ENCODE measurements at regions not wholly inside any gene's neighbourhood (a gene's known extent, or its start where the extent isn't known, plus 50 kb on each side); places are given as distances from the start of the nearest gene placed in this dataset.

DNA sequence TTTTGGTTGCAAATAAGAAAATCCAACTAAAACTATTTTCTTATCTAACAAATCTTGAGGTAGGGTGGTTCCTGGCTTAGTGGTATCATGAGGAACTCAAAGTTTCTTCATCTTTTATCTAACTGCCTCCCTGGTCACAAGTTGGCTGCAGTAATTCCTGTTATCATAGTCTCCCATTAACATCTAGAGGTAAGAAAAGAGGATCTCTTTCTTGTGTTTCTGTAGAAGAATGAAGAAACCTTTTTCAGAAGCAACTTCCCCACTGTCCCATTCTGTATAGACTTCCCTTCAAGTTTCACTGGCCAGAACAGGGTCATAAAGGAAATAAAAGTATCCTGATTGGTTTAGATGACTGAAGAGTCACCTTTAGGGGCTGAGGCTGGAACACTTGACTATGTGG, 81.8 kb upstream of the ELL2 start:
- Histone ChIP-seq H3F3A (replicated peaks; ENCODE audit: insufficient read depth) (no peaks in the 10 kb centered on the region), H3K4me2 (no peak overlapping the region), H3K79me2 (ENCODE audit: insufficient read depth) (no peaks in the 10 kb centered on the region), H3K4me3 (ENCODE audit: low read depth in 2 of 2, low read length in 1 of 2) (no peak overlapping the region), H3K9ac (no peak overlapping the region), H3K27me3 (ENCODE audit: insufficient read depth) (no peaks in the 10 kb centered on the region), H3K27ac (ENCODE audit: low read depth in 2 of 2, low read length in 1 of 2) (no peak overlapping the region), H3K4me1 (ENCODE audit: control insufficient read depth in 1 of 2, insufficient read depth in 2 of 2, low read depth in 1 of 2, low read length in 1 of 2) (no peaks in the 10 kb centered on the region), H2AFZ (ENCODE audit: low read depth) (no peak overlapping the region), H3K9me3 (no peaks in the 10 kb centered on the region), H4K20me1 (ENCODE audit: insufficient read depth) (no peaks in the 10 kb centered on the region), H3K36me3 (replicated peaks in 1 of 2; ENCODE audit: control insufficient read depth in 1 of 2, insufficient read depth in 2 of 2, low read length in 1 of 2) (no peaks in the 10 kb centered on the region), H3K9me2 (no peaks in the 10 kb centered on the region)
- no peak for TF ChIP-seq TCF12 (IDR thresholded peaks at IDR 0.05)
- TF ChIP-seq RFX5 (IDR thresholded peaks at IDR 0.05; ENCODE audit: low read length) = no peak
- TF ChIP-seq NFIC (IDR thresholded peaks at IDR 0.05; ENCODE audit: borderline replicate concordance) = no peak
- POLR2A ChIA-PET = no interaction called here
- CTCF ChIA-PET = no interaction called here
- DNase-seq = no peak

- no peak for DNase-seq
Observed at GRCh38 chr5:96037128-96037527, 75.5 kb upstream of the ELL2 start.

More at GRCh38 chr5:96037128-96037527, 75.5 kb upstream of the ELL2 start:
- Histone ChIP-seq H3F3A (replicated peaks; ENCODE audit: insufficient read depth) (peaks cover 10% of the 10 kb centered on the region), H3K9me2 (no peaks in the 10 kb centered on the region), H3K79me2 (ENCODE audit: insufficient read depth) (no peaks in the 10 kb centered on the region), H3K4me1 (ENCODE audit: control insufficient read depth in 1 of 2, insufficient read depth in 2 of 2, low read depth in 1 of 2, low read length in 1 of 2) (0 out of 4 replicates have a peak, but pooled peaks cover 0 to 4% of the 10 kb centered on the region in 2 experiments), H2AFZ (ENCODE audit: low read depth) (no peak overlapping the region), H3K4me3 (ENCODE audit: low read depth in 2 of 2, low read length in 1 of 2) (no peak overlapping the region), H3K27me3 (ENCODE audit: insufficient read depth) (no peaks in the 10 kb centered on the region), H3K9me3 (no peaks in the 10 kb centered on the region), H3K36me3 (replicated peaks in 1 of 2; ENCODE audit: control insufficient read depth in 1 of 2, insufficient read depth in 2 of 2, low read length in 1 of 2) (no peaks in the 10 kb centered on the region), H3K9ac (no peak overlapping the region), H3K27ac (ENCODE audit: low read depth in 2 of 2, low read length in 1 of 2) (no peak overlapping the region), H4K20me1 (ENCODE audit: insufficient read depth) (no peaks in the 10 kb centered on the region), H3K4me2 (no peak overlapping the region)
- WGBS (ENCODE audit: low lambda C conversion rate) = 76% methylated on average over 2 of the region's 2 CpGs
- CTCF ChIA-PET = no interaction called here
- TF ChIP-seq, protein P1, sequence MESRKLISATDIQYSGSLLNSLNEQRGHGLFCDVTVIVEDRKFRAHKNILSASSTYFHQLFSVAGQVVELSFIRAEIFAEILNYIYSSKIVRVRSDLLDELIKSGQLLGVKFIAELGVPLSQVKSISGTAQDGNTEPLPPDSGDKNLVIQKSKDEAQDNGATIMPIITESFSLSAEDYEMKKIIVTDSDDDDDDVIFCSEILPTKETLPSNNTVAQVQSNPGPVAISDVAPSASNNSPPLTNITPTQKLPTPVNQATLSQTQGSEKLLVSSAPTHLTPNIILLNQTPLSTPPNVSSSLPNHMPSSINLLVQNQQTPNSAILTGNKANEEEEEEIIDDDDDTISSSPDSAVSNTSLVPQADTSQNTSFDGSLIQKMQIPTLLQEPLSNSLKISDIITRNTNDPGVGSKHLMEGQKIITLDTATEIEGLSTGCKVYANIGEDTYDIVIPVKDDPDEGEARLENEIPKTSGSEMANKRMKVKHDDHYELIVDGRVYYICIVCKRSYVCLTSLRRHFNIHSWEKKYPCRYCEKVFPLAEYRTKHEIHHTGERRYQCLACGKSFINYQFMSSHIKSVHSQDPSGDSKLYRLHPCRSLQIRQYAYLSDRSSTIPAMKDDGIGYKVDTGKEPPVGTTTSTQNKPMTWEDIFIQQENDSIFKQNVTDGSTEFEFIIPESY (IDR thresholded peaks at IDR 0.05; ENCODE audit: borderline replicate concordance, low read depth) = no peak
- TF ChIP-seq MXI1 (IDR thresholded peaks at IDR 0.05; ENCODE audit: low read depth, low read length) = no peak
- TF ChIP-seq FOXM1 (IDR thresholded peaks at IDR 0.05; ENCODE audit: low read depth) = no peak
- TF ChIP-seq, protein P2, sequence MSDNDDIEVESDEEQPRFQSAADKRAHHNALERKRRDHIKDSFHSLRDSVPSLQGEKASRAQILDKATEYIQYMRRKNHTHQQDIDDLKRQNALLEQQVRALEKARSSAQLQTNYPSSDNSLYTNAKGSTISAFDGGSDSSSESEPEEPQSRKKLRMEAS (IDR thresholded peaks at IDR 0.05; ENCODE audit: low read depth) = no peak
- TF ChIP-seq MEF2A (IDR thresholded peaks at IDR 0.05; ENCODE audit: borderline replicate concordance, low read depth) = no peak
- TF ChIP-seq NRF1 (IDR thresholded peaks at IDR 0.05; ENCODE audit: low read depth, low read length) = no peak
- TF ChIP-seq PBX3 (IDR thresholded peaks at IDR 0.05) = no peak
- no peak for TF ChIP-seq POLR2AphosphoS5 (IDR thresholded peaks at IDR 0.05; ENCODE audit: low read depth, low read length)
- TF ChIP-seq, protein P3, sequence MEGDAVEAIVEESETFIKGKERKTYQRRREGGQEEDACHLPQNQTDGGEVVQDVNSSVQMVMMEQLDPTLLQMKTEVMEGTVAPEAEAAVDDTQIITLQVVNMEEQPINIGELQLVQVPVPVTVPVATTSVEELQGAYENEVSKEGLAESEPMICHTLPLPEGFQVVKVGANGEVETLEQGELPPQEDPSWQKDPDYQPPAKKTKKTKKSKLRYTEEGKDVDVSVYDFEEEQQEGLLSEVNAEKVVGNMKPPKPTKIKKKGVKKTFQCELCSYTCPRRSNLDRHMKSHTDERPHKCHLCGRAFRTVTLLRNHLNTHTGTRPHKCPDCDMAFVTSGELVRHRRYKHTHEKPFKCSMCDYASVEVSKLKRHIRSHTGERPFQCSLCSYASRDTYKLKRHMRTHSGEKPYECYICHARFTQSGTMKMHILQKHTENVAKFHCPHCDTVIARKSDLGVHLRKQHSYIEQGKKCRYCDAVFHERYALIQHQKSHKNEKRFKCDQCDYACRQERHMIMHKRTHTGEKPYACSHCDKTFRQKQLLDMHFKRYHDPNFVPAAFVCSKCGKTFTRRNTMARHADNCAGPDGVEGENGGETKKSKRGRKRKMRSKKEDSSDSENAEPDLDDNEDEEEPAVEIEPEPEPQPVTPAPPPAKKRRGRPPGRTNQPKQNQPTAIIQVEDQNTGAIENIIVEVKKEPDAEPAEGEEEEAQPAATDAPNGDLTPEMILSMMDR (IDR thresholded peaks at IDR 0.05) = no peak
- no peak for TF ChIP-seq GABPA (IDR thresholded peaks at IDR 0.05; ENCODE audit: low read depth)
- no peak for TF ChIP-seq SMC3 (IDR thresholded peaks at IDR 0.05; ENCODE audit: low read depth, low read length)
- TF ChIP-seq TAF1 (IDR thresholded peaks at IDR 0.05; ENCODE audit: borderline replicate concordance, low read depth, low read length) = no peak
- no peak for TF ChIP-seq FOXJ3 (CRISPR knock-in tag; IDR thresholded peaks at IDR 0.05)
- TF ChIP-seq SIN3A (IDR thresholded peaks at IDR 0.05; ENCODE audit: borderline replicate concordance, low read depth, low read length) = no peak
- TF ChIP-seq USF1 (IDR thresholded peaks at IDR 0.05; ENCODE audit: borderline replicate concordance, low read depth) = no peak
- no peak for TF ChIP-seq GATA2 (CRISPR knock-in tag; IDR thresholded peaks at IDR 0.05)
- POLR2A ChIA-PET = no interaction called here

Data from SK-N-SH (cell line).